DOHH2 (cell line): ENCODE measurements at regions not wholly inside any gene's neighbourhood (a gene's known extent, or its start where the extent isn't known, plus 50 kb on each side); places are given as distances from the start of the nearest gene placed in this dataset.

Experiments
- H3F3A ChIP-seq: fragments of 200-600 bp; sonication (generic), shearing (Covaris generic); 2 replicates; pipeline ENCODE4 v1.6.0; 2016; ENCODE audit warnings: antibody characterized with exemption, mild to moderate bottlenecking; ENCODE audit not compliant: control insufficient read depth, insufficient read depth
- H3K27ac ChIP-seq: fragments of 200-600 bp; sonication (generic); 2 replicates; pipeline ENCODE4 v1.5.1; 2014; ENCODE audit warnings: low read depth, mild to moderate bottlenecking, low read length, moderate library complexity
- H3K27me3 ChIP-seq: fragments of 200-600 bp; sonication (generic); 2 replicates; pipeline ENCODE4 v1.6.1; 2014; ENCODE audit warnings: mild to moderate bottlenecking, low read length, mixed read lengths; ENCODE audit not compliant: control insufficient read depth
- H3K36me3 ChIP-seq: fragments of 200-600 bp; sonication (generic); 2 replicates; pipeline ENCODE4 v1.6.1; 2014; ENCODE audit warnings: mild to moderate bottlenecking, low read length, moderate library complexity, mixed read lengths; ENCODE audit not compliant: control insufficient read depth
- H3K4me1 ChIP-seq: fragments of 200-600 bp; sonication (generic); 2 replicates; pipeline ENCODE4 v1.6.1; 2014; ENCODE audit warnings: mild to moderate bottlenecking, low read length, mixed read lengths; ENCODE audit not compliant: control insufficient read depth
- H3K4me2 ChIP-seq: fragments of 200-600 bp; sonication (generic); 2 replicates; pipeline ENCODE4 v1.6.0; 2014; ENCODE audit warnings: mild to moderate bottlenecking, low read length, moderate library complexity
- H3K4me3 ChIP-seq: fragments of 200-600 bp; sonication (generic); 2 replicates; pipeline ENCODE4 v1.5.1; 2014; ENCODE audit warnings: mild to moderate bottlenecking, low read length, mixed read lengths
- H3K79me2 ChIP-seq: fragments of 200-600 bp; sonication (generic); 2 replicates; pipeline ENCODE4 v1.6.1; 2014; ENCODE audit warnings: mild to moderate bottlenecking, low read length, mixed read lengths; ENCODE audit not compliant: control insufficient read depth
- H3K9me2 ChIP-seq: fragments of 200-600 bp; sonication (generic); replicated peaks from 2 replicates; pipeline ENCODE4 v1.6.1; 2014; ENCODE audit warnings: mild to moderate bottlenecking, low read length, mixed read lengths; ENCODE audit not compliant: control insufficient read depth
- H3K9me3 ChIP-seq: fragments of 200-600 bp; sonication (generic); 2 replicates; pipeline ENCODE4 v1.6.1; 2014; ENCODE audit warnings: antibody characterized with exemption, low read length, mixed read lengths; ENCODE audit not compliant: control insufficient read depth, insufficient read depth
- H4K20me1 ChIP-seq: fragments of 200-600 bp; sonication (generic); 2 replicates; pipeline ENCODE4 v1.6.0; 2014; ENCODE audit warnings: low read depth, mild to moderate bottlenecking, antibody characterized with exemption, low read length, moderate library complexity; ENCODE audit not compliant: control insufficient read depth, insufficient read depth
- CTCF ChIP-seq: fragments of 200-600 bp; sonication (generic); IDR thresholded peaks from one replicate; pipeline ENCODE4 v1.5.1; 2014; ENCODE audit warnings: antibody characterized with exemption, mild to moderate bottlenecking, low read depth, low read length; ENCODE audit not compliant: poor library complexity, severe bottlenecking
- EZH2phosphoT487 ChIP-seq: fragments of 200-600 bp; sonication (generic); IDR thresholded peaks from 2 replicates; pipeline ENCODE4 v1.6.1; 2017; ENCODE audit warnings: borderline replicate concordance, mild to moderate bottlenecking, antibody characterized with exemption, low read length, moderate library complexity, mixed read lengths

GRCh38 chr3:117793622-117794265 lies 1084.2 kb downstream of the TUSC7 start:
- no peaks in the 10 kb centered on the region for H3K79me2 ChIP-seq
- no peak for TF ChIP-seq CTCF
- TF ChIP-seq EZH2phosphoT487, result no peak
- H3K9me3 ChIP-seq, result no peaks in the 10 kb centered on the region
- H3K4me2 ChIP-seq, result no peak overlapping the region
- H3F3A ChIP-seq, result no peaks in the 10 kb centered on the region
- no peaks in the 10 kb centered on the region for H3K36me3 ChIP-seq
- no peaks in the 10 kb centered on the region for H3K4me1 ChIP-seq
- no peaks in the 10 kb centered on the region; the same call in 1 of the 2 replicates for H3K9me2 ChIP-seq
- H3K4me3 ChIP-seq, result no peak overlapping the region
- H4K20me1 ChIP-seq, result no peaks in the 10 kb centered on the region
- no peaks in the 10 kb centered on the region for H3K27me3 ChIP-seq
- H3K27ac ChIP-seq, result no peak overlapping the region

- H3K9me3 ChIP-seq, result no peaks in the 10 kb centered on the region
- no peak overlapping the region for H3K27ac ChIP-seq
- H3K27me3 ChIP-seq, result no peaks in the 10 kb centered on the region
- no peaks in the 10 kb centered on the region for H3K79me2 ChIP-seq
- no peaks in the 10 kb centered on the region for H3K36me3 ChIP-seq
- no peaks in the 10 kb centered on the region for H3F3A ChIP-seq
- H4K20me1 ChIP-seq, result no peaks in the 10 kb centered on the region
- TF ChIP-seq EZH2phosphoT487, result no peak
- TF ChIP-seq CTCF, result no peak
- no peak overlapping the region for H3K4me2 ChIP-seq
- H3K4me3 ChIP-seq, result no peak overlapping the region
- no peaks in the 10 kb centered on the region for H3K9me2 ChIP-seq
- no peaks in the 10 kb centered on the region for H3K4me1 ChIP-seq
Observed at GRCh38 chr3:117798221-117798620, 1088.6 kb downstream of the TUSC7 start.

- no peaks in the 10 kb centered on the region for H3K4me1 ChIP-seq
- no peaks in the 10 kb centered on the region for H4K20me1 ChIP-seq
- no peaks in the 10 kb centered on the region for H3K79me2 ChIP-seq
- TF ChIP-seq EZH2phosphoT487 (no peak), CTCF (no peak)
- H3K9me3 ChIP-seq, result no peaks in the 10 kb centered on the region
- H3K4me3 ChIP-seq, result no peak overlapping the region
- no peaks in the 10 kb centered on the region for H3K36me3 ChIP-seq
- no peak overlapping the region for H3K4me2 ChIP-seq
- H3K27ac ChIP-seq, result no peak overlapping the region
- no peaks in the 10 kb centered on the region for H3K9me2 ChIP-seq
- H3F3A ChIP-seq, result no peaks in the 10 kb centered on the region
- no peaks in the 10 kb centered on the region for H3K27me3 ChIP-seq
Observed at GRCh38 chr3:117798687-117799386, 1089.3 kb downstream of the TUSC7 start.
